LHCN-M2 (cell line): ENCODE measurements at regions not wholly inside any gene's neighbourhood (a gene's known extent, or its start where the extent isn't known, plus 50 kb on each side); places are given as distances from the start of the nearest gene placed in this dataset.

Experiments
- DNase-seq: peaks from one replicate; pipeline ENCODE4 v3.0.0-alpha.2; 2012; ENCODE audit warnings: low read depth

DNA sequence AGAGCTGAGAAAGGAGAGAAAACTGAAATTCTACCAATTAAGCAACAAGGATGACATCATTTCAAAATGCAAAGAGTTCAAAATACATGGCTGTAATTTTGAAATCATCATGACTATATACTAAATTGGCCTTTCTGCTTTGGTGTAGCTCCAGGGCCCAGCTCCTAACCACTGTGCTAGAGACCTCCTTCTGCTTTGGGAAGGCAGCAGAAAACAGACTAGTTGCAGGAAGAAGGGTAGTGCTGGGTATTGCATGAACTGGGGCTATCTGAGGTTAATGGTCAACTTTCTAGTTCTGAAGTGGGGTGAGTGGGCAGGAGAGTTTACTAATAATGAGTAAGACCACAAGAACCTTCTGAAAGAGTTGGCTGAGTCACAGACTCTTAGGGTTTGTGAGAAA is 66.2 kb downstream of the PTGER2 start:
- DNase-seq = peak; percentile 85
